ENCODE measurements at regions not wholly inside any gene's neighbourhood (a gene's known extent, or its start where the extent isn't known, plus 50 kb on each side); places are given as distances from the start of the nearest gene placed in this dataset.
"Not testable (repeated sequence)": the region's sequence is repeated elsewhere in the genome, so short reads cannot be mapped to it uniquely, and the experiment has no call there.

GRCh38 chr2:3105814-3106569 lies 271.6 kb downstream of the EIPR1 start:
- no peak overlapping the region for H3K4me3 ChIP-seq (ENCODE audit: low read depth, low read length)
- no peak for DNase-seq (ENCODE audit: low read depth)
- TF ChIP-seq, protein P1, sequence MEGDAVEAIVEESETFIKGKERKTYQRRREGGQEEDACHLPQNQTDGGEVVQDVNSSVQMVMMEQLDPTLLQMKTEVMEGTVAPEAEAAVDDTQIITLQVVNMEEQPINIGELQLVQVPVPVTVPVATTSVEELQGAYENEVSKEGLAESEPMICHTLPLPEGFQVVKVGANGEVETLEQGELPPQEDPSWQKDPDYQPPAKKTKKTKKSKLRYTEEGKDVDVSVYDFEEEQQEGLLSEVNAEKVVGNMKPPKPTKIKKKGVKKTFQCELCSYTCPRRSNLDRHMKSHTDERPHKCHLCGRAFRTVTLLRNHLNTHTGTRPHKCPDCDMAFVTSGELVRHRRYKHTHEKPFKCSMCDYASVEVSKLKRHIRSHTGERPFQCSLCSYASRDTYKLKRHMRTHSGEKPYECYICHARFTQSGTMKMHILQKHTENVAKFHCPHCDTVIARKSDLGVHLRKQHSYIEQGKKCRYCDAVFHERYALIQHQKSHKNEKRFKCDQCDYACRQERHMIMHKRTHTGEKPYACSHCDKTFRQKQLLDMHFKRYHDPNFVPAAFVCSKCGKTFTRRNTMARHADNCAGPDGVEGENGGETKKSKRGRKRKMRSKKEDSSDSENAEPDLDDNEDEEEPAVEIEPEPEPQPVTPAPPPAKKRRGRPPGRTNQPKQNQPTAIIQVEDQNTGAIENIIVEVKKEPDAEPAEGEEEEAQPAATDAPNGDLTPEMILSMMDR (IDR thresholded peaks at IDR 0.05; ENCODE audit: insufficient read depth, low read length, poor library complexity, severe bottlenecking), result no peak
- H3K27me3 ChIP-seq (ENCODE audit: control insufficient read depth, insufficient read depth, low read length), result peaks cover 3% of the 10 kb centered on the region
- H3K36me3 ChIP-seq (ENCODE audit: control insufficient read depth, insufficient read depth, low read length), result no peaks in the 10 kb centered on the region

- not testable (repeated sequence) for H3K4me3 ChIP-seq (ENCODE audit: low read depth, low read length); H3K36me3 ChIP-seq (ENCODE audit: control insufficient read depth, insufficient read depth, low read length); DNase-seq (ENCODE audit: low read depth); H3K27me3 ChIP-seq (ENCODE audit: control insufficient read depth, insufficient read depth, low read length)
These were observed 272.4 kb downstream of the EIPR1 start for GRCh38 chr2:3104958-3105813.

DNA sequence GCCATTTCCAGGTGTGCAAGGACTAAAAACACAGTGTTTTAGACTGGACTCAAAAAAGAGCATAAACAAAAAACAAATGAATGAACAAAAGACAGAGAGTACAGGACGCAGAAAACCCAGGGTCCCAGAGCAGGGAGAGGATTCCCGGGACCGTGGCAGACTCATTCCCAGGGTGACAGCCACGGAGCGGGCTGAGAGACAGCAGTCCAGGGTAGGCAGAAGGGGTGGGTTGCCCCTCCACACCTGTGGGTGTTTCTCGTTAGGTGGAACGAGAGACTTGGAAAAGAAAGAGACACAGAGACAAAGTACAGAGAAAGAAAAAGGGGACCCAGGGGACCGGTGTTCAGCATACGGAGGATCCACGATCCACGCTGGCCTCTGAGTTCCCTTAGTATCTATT lies 273.4 kb downstream of the EIPR1 start:
- Histone ChIP-seq H3K36me3 (ENCODE audit: control insufficient read depth, insufficient read depth, low read length) (no peaks in the 10 kb centered on the region), H3K27me3 (ENCODE audit: control insufficient read depth, insufficient read depth, low read length) (peaks cover 3% of the 10 kb centered on the region), H3K4me3 (ENCODE audit: low read depth, low read length) (no peak overlapping the region)
- no peak for DNase-seq (ENCODE audit: low read depth)
- TF ChIP-seq, protein P1 (IDR thresholded peaks at IDR 0.05; ENCODE audit: insufficient read depth, low read length, poor library complexity, severe bottlenecking), result no peak

DNA sequence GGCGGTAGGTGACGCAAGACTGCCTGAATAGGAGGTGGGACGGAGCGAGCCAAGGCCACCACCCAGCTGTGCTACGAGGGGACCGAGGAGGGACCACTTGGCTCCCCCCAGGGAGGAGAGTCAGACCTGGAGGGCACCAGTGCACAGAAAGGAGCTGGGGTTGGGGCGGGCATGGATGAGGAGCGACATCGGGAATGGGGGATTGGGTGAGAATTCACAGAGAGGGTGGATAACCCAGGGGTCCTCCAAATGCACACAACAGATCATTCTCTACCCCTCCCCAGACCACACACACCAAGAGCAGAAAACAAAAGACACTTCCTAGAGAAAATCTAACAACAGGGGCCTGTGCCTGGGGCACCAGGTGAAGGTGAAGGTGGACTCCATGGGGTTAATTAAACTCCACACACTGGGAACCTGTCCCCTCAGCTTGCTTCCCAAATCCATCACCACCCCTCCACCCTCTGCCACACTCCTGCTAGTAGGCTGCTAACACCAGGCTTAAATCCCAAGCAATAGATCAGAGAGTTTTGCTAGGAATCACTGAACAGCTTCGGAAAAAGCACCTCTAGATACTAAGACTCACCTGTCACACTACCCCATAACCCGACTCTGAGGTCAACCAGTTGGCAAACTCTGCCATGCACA lies 274.6 kb downstream of the EIPR1 start:
- no peak for DNase-seq (ENCODE audit: low read depth)
- peaks cover 3% of the 10 kb centered on the region for H3K27me3 ChIP-seq (ENCODE audit: control insufficient read depth, insufficient read depth, low read length)
- no peaks in the 10 kb centered on the region for H3K36me3 ChIP-seq (ENCODE audit: control insufficient read depth, insufficient read depth, low read length)
- TF ChIP-seq, protein P1 (IDR thresholded peaks at IDR 0.05; ENCODE audit: insufficient read depth, low read length, poor library complexity, severe bottlenecking), result no peak
- no peak overlapping the region for H3K4me3 ChIP-seq (ENCODE audit: low read depth, low read length)

- no peaks in the 10 kb centered on the region for H3K36me3 ChIP-seq (ENCODE audit: control insufficient read depth, insufficient read depth, low read length)
- no peak overlapping the region for H3K4me3 ChIP-seq (ENCODE audit: low read depth, low read length)
- no peak for DNase-seq (ENCODE audit: low read depth)
- H3K27me3 ChIP-seq (ENCODE audit: control insufficient read depth, insufficient read depth, low read length), result peaks cover 3% of the 10 kb centered on the region
- TF ChIP-seq, protein P1 (IDR thresholded peaks at IDR 0.05; ENCODE audit: insufficient read depth, low read length, poor library complexity, severe bottlenecking), result no peak
These were observed 275.3 kb downstream of the EIPR1 start for GRCh38 chr2:3102081-3102921.

Data from kidney epithelial cell (primary cell).